ENCODE measurements at regions not wholly inside any gene's neighbourhood (a gene's known extent, or its start where the extent isn't known, plus 50 kb on each side); places are given as distances from the start of the nearest gene placed in this dataset.

DNA sequence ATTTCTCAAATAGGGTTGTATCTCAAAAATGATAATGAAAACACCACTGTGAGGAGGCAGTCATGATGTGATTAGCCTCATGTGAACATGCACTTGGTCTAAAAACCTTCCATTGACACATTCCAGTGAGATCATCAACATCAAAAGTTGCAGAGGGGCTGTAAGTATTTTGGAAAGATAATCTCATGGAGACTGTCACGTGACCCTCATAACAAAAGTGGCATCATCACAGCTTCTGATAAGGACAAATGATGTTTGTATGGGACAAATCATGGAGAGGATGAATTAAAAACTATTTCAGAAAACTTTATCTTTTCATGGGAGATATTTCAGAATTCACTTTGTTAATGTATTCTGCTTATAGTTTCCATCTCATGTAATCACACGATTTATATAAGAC, 203.1 kb upstream of the NDN start:
- no peak for DNase-seq
- intact Hi-C loops (cut with DNase I, micrococcal nuclease): no loop called here
- no peak for ATAC-seq

DNA sequence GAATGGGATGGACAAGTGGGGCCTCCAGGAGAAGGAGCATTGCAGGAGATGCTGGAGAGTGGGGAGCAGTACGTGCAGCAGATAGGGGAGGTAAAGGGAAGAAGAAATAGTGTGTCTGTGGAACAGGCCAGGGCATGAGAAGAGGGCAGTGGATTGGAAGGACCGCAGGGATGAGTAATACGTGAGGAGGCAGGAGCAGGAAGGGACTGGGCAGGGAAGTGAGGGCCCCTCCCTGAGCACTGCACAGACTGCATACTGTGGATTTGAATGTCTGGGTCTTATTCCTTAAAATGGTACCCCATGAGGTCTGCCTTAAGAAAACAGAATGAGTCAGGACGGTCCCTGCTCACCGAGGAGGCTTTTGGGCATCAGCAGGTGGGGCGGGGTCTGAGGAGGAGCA, 210.0 kb upstream of the NDN start:
- DNase-seq (no peak), ATAC-seq (no peak)
- intact Hi-C loops (cut with DNase I, micrococcal nuclease): no loop called here

DNA sequence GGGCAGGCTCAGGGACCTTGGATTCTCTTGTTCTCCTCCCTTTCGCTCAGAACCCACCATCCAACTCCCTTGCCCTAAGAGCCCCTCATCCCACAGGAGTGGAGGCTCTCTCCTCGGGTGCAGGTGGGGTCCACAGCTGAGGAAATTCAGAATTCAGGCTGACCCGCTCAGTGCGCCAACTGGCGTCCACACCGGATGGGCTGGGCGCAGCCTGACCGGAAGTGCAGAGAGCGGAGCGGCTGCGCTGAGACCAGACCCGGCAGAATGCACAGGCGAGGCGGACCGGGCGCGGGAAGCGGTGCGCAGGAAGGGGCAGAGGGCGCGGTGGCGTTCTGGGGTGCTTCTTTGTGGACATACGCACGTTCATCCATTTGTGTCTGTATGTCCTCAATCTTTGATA, 210.4 kb upstream of the NDN start:
- DNase-seq (no peak), ATAC-seq (no peak)
- intact Hi-C loops (cut with DNase I, micrococcal nuclease): no loop called here

DNA sequence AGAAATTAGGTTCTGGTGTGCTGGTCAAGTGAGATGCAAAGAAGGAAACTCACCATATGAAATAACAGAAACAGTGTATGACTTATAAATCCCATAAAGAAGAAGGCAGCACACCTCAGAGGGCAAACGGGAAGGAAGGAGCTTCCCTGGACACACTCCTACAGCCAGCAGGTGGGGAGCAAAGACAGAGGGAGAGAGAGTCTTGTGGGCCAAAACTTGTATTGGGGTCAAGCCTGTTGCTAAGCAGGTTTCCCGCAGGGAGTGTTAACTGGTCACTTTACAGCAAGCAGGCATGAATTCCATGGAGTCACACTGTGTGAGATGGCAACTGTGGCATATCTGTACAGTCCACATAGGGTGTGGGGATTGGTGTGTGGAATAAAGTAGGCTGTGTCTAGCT, 222.9 kb upstream of the NDN start:
- ATAC-seq (no peak), DNase-seq (no peak)
- intact Hi-C loops (cut with DNase I, micrococcal nuclease): no loop called here

DNA sequence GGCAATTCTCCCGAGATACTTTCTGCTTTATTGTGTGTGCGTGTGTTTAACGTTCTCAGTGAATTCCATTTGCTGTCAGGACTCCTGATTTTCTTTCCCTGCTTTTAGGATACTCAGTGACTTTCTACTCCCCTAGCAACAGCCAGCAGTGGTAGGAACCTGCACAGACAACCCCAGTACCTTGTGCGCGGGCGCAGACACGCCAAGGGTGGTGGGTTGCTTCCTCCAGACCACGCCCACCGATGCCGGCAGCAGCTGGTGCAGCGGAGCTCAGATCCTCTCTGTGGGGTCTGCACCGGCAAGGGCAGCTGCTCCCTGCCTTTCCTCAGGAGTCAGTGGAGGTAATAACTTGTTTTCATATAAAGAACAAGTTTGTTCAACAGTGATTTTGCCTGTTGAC, 225.1 kb upstream of the NDN start:
- no peak for ATAC-seq
- intact Hi-C loops (cut with DNase I, micrococcal nuclease): no loop called here
- DNase-seq: no peak

DNA sequence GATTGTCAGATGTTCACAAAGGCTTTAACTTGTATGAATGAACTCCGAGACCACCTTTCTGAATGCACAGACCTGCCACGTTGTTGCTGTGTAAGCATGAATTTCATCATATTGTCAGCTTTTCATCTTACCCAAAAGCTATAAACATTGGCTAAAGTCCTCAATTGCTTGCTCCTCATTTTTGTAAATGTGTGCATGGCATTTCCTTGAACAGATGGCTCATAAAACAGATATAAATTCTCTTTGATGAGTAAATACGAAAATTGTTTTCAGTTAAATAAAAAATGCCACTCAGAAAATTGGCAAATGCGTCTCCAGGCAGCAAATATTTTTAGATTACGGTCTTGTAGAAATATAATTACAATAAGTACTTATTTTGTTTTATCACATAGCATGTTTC, 226.0 kb upstream of the NDN start:
- intact Hi-C loops (cut with DNase I, micrococcal nuclease): no loop called here
- ATAC-seq: no peak

DNA sequence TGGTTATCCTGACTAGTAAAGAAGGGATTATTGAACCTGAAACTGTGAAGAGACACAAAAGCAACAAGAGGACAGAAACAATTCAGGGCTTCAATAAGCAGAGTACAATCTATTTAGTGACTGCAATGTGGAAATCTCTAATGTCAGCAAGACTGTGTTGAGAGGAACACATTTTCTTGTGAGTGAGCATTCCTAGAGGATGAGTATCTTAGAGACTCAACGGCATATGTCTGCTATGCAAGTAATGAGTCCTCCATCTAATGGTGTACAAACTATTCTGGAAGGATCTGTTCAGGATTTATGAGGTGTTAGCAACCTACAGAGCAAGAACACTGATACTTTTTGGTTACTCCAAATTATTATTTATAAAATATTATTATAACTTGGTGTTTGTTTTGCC, 226.5 kb upstream of the NDN start:
- intact Hi-C loops (cut with DNase I, micrococcal nuclease): no loop called here
- DNase-seq (no peak), ATAC-seq (no peak)

More for the DNA sequence above, 226.0 kb upstream of the NDN start:
- DNase-seq: no peak

DNA sequence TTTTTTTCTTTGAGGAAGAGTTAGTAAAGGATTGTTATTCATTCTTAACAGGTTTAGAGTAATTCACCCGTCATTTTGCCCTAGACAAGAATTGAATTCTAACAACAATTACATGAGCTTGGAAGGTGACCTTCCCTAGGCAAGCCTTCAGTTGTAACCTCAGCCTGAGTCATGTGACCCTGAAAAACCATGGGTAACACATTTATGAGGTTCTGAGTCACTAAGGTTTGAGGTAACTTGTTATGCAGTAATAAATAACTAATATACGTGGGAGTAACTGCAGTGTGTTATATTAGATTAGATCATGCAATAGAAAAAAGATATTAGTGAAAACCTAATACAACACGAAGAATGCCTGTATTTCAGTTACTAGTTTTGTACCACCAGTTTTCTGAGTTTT, 237.6 kb upstream of the NDN start:
- ATAC-seq (no peak), DNase-seq (no peak)
- intact Hi-C loops (cut with DNase I, micrococcal nuclease): no loop called here

DNA sequence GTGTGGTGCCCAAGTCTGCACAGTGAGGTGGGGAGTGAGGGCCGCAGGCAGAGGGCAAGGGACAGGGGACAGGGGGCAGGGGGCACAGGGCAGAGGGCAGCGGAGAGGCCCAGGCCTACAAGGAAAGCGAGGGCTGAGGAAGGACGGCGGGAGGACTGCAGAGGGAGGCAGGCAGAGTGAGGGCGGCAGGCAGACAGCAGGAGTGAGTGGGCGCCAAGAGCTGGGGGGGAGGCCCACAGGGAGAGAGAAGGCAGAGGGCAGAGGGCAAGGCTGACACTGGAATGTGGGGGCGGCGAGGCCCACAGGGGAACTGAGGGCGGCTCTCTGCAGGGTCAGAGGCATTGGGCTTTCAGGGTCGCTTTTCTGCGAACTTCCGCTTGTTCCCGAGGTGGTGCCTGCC, 267.8 kb upstream of the NDN start:
- DNase-seq: no peak
- intact Hi-C loops (cut with DNase I, micrococcal nuclease): no loop called here
- no peak for ATAC-seq

DNA sequence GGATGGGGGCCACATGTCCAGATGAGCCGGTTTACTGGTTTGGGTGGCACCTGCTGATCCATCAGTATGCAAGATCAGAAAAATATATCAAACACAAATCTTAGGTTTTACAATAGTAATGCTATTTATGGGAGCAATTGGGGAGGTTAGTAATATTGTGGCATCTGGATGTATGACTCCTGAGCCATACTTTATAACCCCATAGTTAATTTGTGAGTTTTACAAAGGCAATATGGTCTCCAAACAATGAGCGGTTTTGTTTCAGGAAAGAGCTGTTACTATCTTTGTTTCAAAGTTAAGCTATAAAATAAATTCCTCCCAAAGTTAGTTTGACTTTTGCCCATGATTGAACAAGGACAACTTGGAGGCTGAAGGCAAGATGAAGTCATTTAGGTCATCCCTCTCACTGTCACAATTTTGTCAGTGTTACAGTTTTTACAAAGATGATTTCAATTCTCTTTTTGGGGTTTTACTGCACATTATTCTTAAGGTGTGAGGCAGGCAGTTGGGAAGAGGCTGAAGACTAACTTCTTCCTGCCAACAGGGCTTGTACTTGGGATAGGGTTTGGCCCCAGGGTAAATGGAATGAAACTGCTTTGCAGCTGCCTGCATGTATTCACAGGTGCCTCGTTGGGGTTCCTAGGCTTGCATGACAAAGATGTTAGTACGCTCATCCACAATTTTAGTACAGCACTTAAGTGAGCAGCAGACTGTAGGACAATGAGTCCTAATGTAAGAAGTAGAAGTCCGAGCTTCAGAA, 296.6 kb upstream of the NDN start:
- peak; percentile 92 for ATAC-seq
- DNase-seq: peak in 1 of 2 donors; percentile 3
- intact Hi-C loops (cut with DNase I, micrococcal nuclease): no loop called here

DNA sequence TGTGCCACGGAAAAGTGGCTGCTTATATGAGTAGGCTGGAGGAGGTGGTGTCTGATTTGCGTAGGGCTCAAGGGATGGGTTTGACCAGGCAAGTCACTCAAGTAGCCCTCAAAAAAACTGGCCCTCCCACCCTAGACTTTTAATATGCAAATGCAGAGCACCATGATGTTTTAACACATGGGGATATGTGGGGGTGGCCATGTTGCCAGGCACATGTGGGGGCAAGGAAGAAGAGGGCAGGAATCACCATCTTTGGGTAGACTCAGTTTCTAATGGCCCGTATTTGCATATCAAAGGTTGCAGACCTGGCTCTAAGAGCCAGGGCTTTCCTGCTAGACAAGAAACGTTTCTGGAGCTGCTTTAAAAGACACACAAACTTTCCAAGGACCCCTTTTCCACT, 307.2 kb upstream of the NDN start:
- ATAC-seq: no peak
- intact Hi-C loops (cut with DNase I, micrococcal nuclease): no loop called here

DNA sequence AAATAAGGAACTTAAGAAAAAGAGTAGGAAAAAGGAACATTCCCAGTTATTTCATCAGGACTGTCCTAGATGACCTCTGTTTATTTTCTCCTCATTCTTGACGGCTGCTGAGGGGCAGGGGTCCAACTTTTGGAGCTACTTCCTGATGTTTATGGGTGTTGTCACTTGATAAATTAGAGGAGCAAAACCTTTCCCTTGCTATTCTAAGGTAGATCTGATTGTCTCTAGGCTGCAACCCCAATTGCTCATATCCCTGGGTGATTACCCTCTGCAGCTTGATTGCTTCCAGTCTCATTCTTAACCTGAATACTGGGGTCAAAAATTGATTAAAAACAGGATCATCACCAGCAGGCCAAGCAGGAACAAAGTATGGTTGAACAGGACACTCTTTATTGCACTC, 311.0 kb upstream of the NDN start:
- no peak for ATAC-seq
- intact Hi-C loops (cut with DNase I, micrococcal nuclease): no loop called here
- DNase-seq: no peak

More for the DNA sequence above, 307.2 kb upstream of the NDN start:
- DNase-seq: no peak

DNA sequence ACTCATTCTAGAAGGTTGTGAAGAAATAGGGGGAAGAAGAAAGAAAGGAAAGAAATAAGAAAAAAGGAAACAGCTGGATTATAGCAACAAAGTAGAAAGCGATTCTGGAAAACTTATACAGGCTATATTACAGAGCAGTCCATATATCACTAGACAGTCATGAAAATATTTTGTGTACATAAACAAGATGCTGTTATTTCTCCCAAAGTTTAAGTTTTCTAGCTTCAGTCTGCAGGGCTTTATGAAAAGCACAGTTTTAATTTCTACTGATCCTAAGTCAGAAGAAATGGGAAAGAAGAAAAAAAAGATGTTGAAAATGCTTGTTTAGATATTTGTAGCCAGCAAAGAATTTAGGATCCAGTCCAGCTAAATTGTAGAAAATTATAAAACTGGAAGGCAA, 321.4 kb upstream of the NDN start:
- ATAC-seq (no peak), DNase-seq (no peak)
- intact Hi-C loops (cut with DNase I, micrococcal nuclease): no loop called here

DNA sequence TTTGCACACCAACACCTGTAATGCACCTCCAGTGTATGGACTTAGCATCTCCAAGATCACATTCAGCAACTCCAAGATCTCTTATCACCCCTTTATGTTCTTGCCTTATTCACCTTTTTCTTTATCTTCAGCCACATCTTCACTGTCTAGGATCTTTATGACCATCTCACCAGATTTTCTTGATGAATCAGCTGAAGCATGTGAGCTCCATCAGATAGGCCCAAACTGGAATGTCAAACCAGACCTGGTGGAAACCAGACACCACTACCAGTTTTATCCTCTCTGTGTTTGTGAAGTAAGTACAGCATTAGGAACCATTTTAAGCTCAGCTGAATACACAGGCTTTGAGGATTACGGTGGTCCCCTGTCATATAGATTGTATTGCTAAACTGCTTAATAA, 330.4 kb upstream of the NDN start:
- ATAC-seq (no peak), DNase-seq (no peak)
- intact Hi-C loops (cut with DNase I, micrococcal nuclease): no loop called here

DNA sequence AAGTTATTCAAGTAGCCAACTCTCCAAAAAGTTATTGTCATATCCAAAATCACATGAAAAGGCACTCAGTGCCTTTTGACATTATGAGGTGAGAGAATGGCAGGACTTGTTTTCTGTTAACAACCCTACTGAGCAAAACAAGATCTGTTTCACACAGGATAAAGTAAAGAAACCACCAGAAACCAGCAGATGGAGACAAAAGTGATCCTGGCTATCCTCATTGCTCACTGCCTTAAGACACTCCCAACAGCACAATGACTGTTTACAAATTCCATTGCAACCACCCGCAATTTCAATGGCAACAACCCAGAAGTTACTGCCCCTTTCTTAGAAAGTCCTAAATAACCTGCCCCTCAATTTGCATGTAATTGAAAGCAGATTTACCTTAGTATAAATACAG, 352.6 kb upstream of the NDN start:
- intact Hi-C loops (cut with DNase I, micrococcal nuclease): no loop called here
- ATAC-seq (peak; percentile 67), DNase-seq (no peak)

DNA sequence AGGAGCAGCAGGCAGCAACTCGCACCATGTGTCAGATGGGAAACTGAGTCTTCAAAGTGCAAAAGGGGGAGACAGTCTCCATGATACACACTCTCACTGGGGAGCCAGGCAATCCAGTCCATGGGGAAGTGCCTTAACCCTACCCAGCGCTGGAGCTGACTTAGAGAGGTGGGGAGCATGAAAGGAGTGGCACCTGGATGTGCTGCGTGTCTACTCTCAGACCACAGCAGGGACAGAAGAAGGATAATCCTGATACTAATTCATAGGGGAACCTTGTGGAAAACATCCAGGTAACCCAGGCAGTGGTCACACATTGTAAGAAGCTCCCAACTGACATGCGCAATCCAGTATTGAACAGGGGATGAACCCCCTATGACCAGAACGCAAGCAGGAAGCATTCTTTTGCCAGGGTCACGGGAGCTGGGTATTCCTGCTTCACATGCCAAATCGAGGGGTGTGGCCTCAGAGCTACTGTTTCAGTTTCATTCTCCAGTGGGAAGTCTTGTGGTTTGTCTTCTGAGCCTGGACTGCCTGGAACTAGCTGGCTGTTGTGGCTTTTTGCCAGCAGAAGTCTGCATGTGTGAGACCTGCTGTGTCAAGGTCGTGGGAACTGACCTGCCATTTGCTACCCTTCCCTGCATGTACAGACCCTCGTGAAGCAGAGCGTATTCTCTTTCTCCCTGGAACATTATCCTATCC, 367.6 kb upstream of the NDN start:
- DNase-seq (peak; percentile 71 to 79), ATAC-seq (peak; percentile 100)
- intact Hi-C loops (cut with DNase I, micrococcal nuclease): no loop called here

DNA sequence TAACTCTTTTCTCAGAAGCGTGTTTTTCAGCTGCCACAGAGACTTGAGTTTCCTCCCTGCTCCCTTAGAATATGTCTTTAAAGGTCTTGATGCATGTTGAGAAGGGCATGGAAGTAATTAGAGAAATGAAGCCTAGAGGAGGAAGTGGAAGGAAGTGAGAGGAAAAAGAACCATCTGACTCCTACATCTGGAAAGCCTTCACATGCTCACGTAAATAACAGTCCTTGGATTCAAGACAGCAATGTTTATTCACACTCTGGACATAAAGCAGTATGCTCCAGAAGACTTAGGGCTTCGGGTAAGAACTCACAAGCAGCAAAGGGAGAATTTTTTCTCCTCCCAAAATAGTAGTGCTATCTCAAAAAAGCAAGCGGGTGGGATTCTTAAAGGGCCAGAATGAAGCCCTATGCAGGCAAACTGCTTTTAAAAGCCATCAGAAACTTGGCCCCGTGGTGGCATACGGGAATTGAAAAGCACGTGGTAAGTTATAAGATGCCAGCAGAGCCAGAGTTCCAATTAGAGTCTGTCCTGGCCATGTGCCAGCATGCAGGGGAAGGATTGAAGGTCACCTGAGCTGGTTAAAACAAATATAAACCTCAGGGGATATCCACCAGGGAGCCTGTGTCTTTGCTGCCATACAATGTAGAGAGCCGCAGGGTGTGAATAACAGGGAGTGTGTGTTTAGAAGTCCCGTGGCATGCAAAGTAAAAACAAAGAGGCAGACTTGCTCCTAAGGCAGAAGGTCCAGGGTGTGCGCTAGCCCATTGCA, 380.8 kb upstream of the NDN start:
- ATAC-seq (peak; percentile 95), DNase-seq (peak; percentile 76 to 77)
- intact Hi-C loops (cut with DNase I, micrococcal nuclease): no loop called here

DNA sequence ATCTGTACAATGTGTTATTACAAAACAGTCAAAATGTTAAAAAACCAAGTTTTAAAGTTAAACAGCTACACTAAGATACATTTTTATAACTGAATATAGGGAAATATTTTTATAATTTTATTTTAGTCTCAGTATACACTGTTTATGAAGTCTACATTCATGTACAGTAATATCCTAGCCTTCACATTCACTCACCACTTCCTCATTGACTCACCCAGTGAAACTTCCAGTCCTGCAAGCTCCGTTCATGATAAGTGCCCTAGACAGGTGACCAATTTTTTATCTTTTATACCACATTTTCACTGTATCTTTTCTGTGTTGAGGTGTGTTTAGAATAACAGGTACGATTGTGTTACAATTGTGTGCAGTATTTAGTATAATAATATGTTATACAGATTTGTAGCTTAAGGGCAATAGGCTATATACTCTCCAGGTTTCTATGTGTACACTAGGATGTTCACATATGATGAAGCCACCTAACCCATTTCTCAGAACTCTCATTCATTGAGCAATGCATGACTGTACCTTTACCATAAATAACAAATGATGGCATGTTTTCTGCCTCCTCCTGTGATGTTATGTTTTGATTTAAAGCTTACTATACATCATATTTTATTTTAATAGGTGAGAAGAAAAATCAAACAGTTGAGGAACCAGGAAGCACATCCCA, 388.4 kb upstream of the NDN start:
- DNase-seq (no peak), ATAC-seq (peak; percentile 85)
- intact Hi-C loops (cut with DNase I, micrococcal nuclease): no loop called here

DNA sequence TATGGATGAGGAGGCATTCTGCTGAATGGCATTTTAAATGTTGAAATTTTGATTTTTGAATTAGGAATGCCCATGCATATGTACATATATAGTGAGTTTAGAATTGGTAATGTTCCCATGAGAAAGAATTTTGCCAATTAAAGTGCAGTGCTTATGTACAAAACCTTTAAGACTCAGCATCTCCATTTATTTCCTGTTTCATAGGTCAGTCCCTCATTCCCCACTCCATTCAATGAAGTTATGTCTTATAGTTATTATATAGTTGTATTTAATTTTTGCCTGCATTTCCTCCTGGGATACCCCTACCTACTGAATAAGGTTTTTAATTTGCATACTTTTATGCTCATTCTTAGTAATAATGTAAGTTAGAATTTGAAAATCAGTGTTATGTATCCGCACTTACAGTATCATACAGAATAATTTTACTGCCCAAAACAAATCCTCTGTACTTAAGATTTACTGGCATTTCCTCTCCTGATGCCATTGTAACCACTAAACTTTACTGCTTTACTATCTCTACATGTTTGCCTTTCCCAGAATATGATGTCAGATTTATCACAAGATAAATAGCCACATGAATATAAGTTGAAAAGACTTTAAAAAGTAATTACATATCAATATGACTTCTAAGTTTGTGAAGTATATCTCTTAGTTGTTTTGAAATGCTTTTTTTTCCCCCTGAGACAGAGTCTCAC, 389.1 kb upstream of the NDN start:
- peak; percentile 89 for ATAC-seq
- no peak for DNase-seq
- intact Hi-C loops (cut with DNase I, micrococcal nuclease): no loop called here
